ENCODE measurements at regions not wholly inside any gene's neighbourhood (a gene's known extent, or its start where the extent isn't known, plus 50 kb on each side); places are given as distances from the start of the nearest gene placed in this dataset.
"Not testable (repeated sequence)": the region's sequence is repeated elsewhere in the genome, so short reads cannot be mapped to it uniquely, and the experiment has no call there.

- TF ChIP-seq, protein P1, sequence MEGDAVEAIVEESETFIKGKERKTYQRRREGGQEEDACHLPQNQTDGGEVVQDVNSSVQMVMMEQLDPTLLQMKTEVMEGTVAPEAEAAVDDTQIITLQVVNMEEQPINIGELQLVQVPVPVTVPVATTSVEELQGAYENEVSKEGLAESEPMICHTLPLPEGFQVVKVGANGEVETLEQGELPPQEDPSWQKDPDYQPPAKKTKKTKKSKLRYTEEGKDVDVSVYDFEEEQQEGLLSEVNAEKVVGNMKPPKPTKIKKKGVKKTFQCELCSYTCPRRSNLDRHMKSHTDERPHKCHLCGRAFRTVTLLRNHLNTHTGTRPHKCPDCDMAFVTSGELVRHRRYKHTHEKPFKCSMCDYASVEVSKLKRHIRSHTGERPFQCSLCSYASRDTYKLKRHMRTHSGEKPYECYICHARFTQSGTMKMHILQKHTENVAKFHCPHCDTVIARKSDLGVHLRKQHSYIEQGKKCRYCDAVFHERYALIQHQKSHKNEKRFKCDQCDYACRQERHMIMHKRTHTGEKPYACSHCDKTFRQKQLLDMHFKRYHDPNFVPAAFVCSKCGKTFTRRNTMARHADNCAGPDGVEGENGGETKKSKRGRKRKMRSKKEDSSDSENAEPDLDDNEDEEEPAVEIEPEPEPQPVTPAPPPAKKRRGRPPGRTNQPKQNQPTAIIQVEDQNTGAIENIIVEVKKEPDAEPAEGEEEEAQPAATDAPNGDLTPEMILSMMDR (IDR thresholded peaks at IDR 0.05; ENCODE audit: control insufficient read depth, extremely low read depth, insufficient read depth): no peak
- DNase-seq (ENCODE audit: low read depth): no peak
- H3K4me3 ChIP-seq (ENCODE audit: low read depth, low read length): no peak overlapping the region
Measured at GRCh38 chr5:167936022-167936421, 355.4 kb upstream of the WWC1 start.

- no peak for DNase-seq (ENCODE audit: low read depth)
- H3K4me3 ChIP-seq (ENCODE audit: low read depth, low read length): no peak overlapping the region
- TF ChIP-seq, protein P1 (IDR thresholded peaks at IDR 0.05; ENCODE audit: control insufficient read depth, extremely low read depth, insufficient read depth): no peak
Measured at GRCh38 chr5:167936944-167937634, 354.4 kb upstream of the WWC1 start.

DNA sequence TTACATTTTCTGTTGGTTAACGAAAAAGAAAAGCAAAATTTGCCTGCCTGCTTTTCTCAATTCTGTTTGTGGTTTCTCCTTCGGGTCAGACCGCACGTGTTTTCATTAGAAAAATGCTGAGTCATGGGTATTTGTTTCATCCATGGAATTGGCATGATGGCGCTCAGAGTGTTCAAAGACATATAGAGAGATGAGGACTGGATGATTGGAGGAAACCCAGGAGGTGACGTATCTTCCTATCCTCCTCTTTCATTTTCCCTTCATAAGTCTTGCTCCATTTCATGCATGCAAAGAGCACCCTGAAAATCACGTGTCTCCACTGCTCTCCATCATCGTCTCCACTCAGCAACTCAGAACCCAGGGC lies 353.8 kb upstream of the WWC1 start:
- TF ChIP-seq, protein P1 (IDR thresholded peaks at IDR 0.05; ENCODE audit: control insufficient read depth, extremely low read depth, insufficient read depth): no peak
- DNase-seq (ENCODE audit: low read depth): no peak
- no peak overlapping the region for H3K4me3 ChIP-seq (ENCODE audit: low read depth, low read length)

GRCh38 chr5:167939686-167940085 lies 351.8 kb upstream of the WWC1 start:
- DNase-seq (ENCODE audit: low read depth): no peak
- H3K4me3 ChIP-seq (ENCODE audit: low read depth, low read length): no peak overlapping the region
- TF ChIP-seq, protein P1 (IDR thresholded peaks at IDR 0.05; ENCODE audit: control insufficient read depth, extremely low read depth, insufficient read depth): no peak

- DNase-seq (ENCODE audit: low read depth): no peak
- TF ChIP-seq, protein P1 (IDR thresholded peaks at IDR 0.05; ENCODE audit: control insufficient read depth, extremely low read depth, insufficient read depth): no peak
- no peak overlapping the region for H3K4me3 ChIP-seq (ENCODE audit: low read depth, low read length)
Measured at GRCh38 chr5:167940911-167941310, 350.5 kb upstream of the WWC1 start.

GRCh38 chr5:167941556-167941955 lies 349.9 kb upstream of the WWC1 start:
- H3K4me3 ChIP-seq (ENCODE audit: low read depth, low read length); DNase-seq (ENCODE audit: low read depth): not testable (repeated sequence)

DNA sequence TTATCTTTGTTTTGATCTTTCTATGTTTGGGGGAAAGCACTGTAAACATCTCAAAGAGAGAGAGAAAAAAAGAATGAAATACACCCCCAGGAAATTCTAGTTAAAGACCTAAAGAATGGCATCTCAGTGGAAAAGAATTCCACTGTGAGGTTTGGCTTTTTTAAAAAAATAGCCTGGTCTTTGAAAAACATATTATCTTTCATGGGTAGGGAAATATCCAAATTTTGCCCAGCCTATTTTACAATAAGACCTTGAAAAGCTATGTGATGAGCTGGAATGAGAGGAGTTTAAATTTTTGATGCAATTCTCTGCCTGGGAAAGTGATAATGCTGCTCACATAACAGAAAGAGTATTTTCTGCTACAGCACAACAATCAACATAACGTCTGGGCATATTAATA lies 348.1 kb upstream of the WWC1 start:
- no peak overlapping the region for H3K4me3 ChIP-seq (ENCODE audit: low read depth, low read length)
- no peak for DNase-seq (ENCODE audit: low read depth)
- TF ChIP-seq, protein P1 (IDR thresholded peaks at IDR 0.05; ENCODE audit: control insufficient read depth, extremely low read depth, insufficient read depth): no peak

Measured in LNCaP clone FGC (cell line).